ENCODE measurements at regions not wholly inside any gene's neighbourhood (a gene's known extent, or its start where the extent isn't known, plus 50 kb on each side); places are given as distances from the start of the nearest gene placed in this dataset.

DNA sequence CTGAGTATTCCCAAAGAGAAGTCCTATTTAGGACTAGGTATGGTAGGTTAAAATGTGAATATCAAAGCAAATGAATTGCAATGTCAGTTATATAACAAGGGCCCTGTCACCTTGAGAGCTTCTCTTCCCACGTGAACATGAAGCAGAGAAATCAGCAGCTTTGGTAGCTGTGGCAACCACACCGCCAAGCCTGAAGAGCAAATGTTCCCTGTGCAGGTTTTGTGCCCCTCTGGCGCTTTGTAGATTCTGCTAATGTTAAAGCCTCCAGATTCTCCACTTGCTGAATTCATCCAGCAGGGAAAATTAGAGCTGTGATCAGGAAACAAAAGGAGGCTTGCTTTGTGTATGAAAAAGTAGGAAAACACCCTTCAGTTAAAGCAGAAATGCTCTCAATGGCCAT is 322.6 kb downstream of the RBM43 start:
- TF ChIP-seq OSR1 (CRISPR knock-in tag; IDR thresholded peaks at IDR 0.05) = no peak
- TF ChIP-seq CREB5 (CRISPR knock-in tag; IDR thresholded peaks at IDR 0.05; ENCODE audit: low read depth) = no peak
- TF ChIP-seq, protein P1, sequence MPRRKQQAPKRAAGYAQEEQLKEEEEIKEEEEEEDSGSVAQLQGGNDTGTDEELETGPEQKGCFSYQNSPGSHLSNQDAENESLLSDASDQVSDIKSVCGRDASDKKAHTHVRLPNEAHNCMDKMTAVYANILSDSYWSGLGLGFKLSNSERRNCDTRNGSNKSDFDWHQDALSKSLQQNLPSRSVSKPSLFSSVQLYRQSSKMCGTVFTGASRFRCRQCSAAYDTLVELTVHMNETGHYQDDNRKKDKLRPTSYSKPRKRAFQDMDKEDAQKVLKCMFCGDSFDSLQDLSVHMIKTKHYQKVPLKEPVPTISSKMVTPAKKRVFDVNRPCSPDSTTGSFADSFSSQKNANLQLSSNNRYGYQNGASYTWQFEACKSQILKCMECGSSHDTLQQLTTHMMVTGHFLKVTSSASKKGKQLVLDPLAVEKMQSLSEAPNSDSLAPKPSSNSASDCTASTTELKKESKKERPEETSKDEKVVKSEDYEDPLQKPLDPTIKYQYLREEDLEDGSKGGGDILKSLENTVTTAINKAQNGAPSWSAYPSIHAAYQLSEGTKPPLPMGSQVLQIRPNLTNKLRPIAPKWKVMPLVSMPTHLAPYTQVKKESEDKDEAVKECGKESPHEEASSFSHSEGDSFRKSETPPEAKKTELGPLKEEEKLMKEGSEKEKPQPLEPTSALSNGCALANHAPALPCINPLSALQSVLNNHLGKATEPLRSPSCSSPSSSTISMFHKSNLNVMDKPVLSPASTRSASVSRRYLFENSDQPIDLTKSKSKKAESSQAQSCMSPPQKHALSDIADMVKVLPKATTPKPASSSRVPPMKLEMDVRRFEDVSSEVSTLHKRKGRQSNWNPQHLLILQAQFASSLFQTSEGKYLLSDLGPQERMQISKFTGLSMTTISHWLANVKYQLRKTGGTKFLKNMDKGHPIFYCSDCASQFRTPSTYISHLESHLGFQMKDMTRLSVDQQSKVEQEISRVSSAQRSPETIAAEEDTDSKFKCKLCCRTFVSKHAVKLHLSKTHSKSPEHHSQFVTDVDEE (CRISPR knock-in tag; IDR thresholded peaks at IDR 0.05) = no peak
- no peak for TF ChIP-seq SNAI2 (CRISPR knock-in tag; IDR thresholded peaks at IDR 0.05)
- TF ChIP-seq RARB (CRISPR knock-in tag; IDR thresholded peaks at IDR 0.05) = no peak
- TF ChIP-seq, protein P2, sequence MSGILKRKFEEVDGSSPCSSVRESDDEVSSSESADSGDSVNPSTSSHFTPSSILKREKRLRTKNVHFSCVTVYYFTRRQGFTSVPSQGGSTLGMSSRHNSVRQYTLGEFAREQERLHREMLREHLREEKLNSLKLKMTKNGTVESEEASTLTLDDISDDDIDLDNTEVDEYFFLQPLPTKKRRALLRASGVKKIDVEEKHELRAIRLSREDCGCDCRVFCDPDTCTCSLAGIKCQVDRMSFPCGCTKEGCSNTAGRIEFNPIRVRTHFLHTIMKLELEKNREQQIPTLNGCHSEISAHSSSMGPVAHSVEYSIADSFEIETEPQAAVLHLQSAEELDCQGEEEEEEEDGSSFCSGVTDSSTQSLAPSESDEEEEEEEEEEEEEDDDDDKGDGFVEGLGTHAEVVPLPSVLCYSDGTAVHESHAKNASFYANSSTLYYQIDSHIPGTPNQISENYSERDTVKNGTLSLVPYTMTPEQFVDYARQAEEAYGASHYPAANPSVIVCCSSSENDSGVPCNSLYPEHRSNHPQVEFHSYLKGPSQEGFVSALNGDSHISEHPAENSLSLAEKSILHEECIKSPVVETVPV (CRISPR knock-in tag; IDR thresholded peaks at IDR 0.05) = no peak
- no peak for TF ChIP-seq ZFP3 (CRISPR knock-in tag; IDR thresholded peaks at IDR 0.05)
- no peak for TF ChIP-seq ZFP30 (CRISPR knock-in tag; IDR thresholded peaks at IDR 0.05)
- TF ChIP-seq POU6F1 (CRISPR knock-in tag; IDR thresholded peaks at IDR 0.05; ENCODE audit: borderline replicate concordance, low read depth) = no peak
- TF ChIP-seq GLIS3 (CRISPR knock-in tag; IDR thresholded peaks at IDR 0.05) = no peak
- TF ChIP-seq ZNF70 (CRISPR knock-in tag; IDR thresholded peaks at IDR 0.05) = no peak
- no peak for TF ChIP-seq ESRRG (CRISPR knock-in tag; IDR thresholded peaks at IDR 0.05)
- TF ChIP-seq BACH2 (CRISPR knock-in tag; IDR thresholded peaks at IDR 0.05; ENCODE audit: borderline replicate concordance) = no peak
- TF ChIP-seq CSDC2 (CRISPR knock-in tag; IDR thresholded peaks at IDR 0.05) = no peak
- TF ChIP-seq PPARA (CRISPR knock-in tag; IDR thresholded peaks at IDR 0.05; ENCODE audit: borderline replicate concordance) = no peak
- TF ChIP-seq ARNTL (CRISPR knock-in tag; IDR thresholded peaks at IDR 0.05; ENCODE audit: borderline replicate concordance, low read depth) = no peak
- TF ChIP-seq, protein P3, sequence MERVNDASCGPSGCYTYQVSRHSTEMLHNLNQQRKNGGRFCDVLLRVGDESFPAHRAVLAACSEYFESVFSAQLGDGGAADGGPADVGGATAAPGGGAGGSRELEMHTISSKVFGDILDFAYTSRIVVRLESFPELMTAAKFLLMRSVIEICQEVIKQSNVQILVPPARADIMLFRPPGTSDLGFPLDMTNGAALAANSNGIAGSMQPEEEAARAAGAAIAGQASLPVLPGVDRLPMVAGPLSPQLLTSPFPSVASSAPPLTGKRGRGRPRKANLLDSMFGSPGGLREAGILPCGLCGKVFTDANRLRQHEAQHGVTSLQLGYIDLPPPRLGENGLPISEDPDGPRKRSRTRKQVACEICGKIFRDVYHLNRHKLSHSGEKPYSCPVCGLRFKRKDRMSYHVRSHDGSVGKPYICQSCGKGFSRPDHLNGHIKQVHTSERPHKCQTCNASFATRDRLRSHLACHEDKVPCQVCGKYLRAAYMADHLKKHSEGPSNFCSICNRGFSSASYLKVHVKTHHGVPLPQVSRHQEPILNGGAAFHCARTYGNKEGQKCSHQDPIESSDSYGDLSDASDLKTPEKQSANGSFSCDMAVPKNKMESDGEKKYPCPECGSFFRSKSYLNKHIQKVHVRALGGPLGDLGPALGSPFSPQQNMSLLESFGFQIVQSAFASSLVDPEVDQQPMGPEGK (CRISPR knock-in tag; IDR thresholded peaks at IDR 0.05; ENCODE audit: borderline replicate concordance) = no peak
- TF ChIP-seq TCF4 (CRISPR knock-in tag; IDR thresholded peaks at IDR 0.05; ENCODE audit: borderline replicate concordance) = no peak
- TF ChIP-seq ISL1 (CRISPR knock-in tag; IDR thresholded peaks at IDR 0.05) = no peak
- no peak for TF ChIP-seq ZNF8 (CRISPR knock-in tag; IDR thresholded peaks at IDR 0.05)

DNA sequence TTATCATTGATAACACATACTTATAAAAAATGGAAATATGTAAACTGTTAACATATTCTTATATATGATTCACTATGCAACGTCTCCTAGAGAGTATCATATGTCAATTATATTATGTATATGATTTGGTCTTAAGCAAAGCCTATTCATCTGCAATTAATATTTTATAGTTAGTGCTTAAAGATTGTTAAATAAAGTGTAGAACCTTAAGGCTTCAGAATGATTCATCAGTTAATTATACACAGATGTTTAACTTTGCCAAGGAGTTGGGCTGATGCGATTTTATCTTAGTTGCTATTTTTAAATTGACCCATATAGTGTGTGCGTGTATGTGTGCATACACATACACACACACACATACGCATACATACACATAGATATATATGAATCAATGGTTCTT is 323.1 kb downstream of the RBM43 start:
- TF ChIP-seq POU6F1 (CRISPR knock-in tag; IDR thresholded peaks at IDR 0.05; ENCODE audit: borderline replicate concordance, low read depth) (no peak), OSR1 (CRISPR knock-in tag; IDR thresholded peaks at IDR 0.05) (no peak), ZNF565 (CRISPR knock-in tag; conservative IDR thresholded peaks at IDR 0.05; ENCODE audit: low read depth) (no peak), TCF4 (CRISPR knock-in tag; IDR thresholded peaks at IDR 0.05; ENCODE audit: borderline replicate concordance) (no peak), ISL1 (CRISPR knock-in tag; IDR thresholded peaks at IDR 0.05) (no peak), GLIS3 (CRISPR knock-in tag; IDR thresholded peaks at IDR 0.05) (no peak), ZFP30 (CRISPR knock-in tag; IDR thresholded peaks at IDR 0.05) (no peak), SNAI2 (CRISPR knock-in tag; IDR thresholded peaks at IDR 0.05) (no peak)
- TF ChIP-seq, protein P2 (CRISPR knock-in tag; IDR thresholded peaks at IDR 0.05) = no peak
- ATAC-seq = 0 out of 3 replicates have a peak, but pooled peaks have one; percentile 32

More for the DNA sequence above, 322.6 kb downstream of the RBM43 start:
- ATAC-seq = no peak
